Neuronal stem cell (in vitro differentiated cells): ENCODE measurements at regions not wholly inside any gene's neighbourhood (a gene's known extent, or its start where the extent isn't known, plus 50 kb on each side); places are given as distances from the start of the nearest gene placed in this dataset.

Experiments used
- DNase-seq: peaks from one replicate; pipeline ENCODE4 v3.0.0-alpha.2; 2013; ENCODE audit warnings: low spot score
- H2AFZ ChIP-seq: one replicate; pipeline ENCODE4 v1.6.1; 2013; ENCODE audit warnings: mild to moderate bottlenecking, low read length, inconsistent platforms
- H2AK5ac ChIP-seq: 2 replicates; pipeline ENCODE4 v1.6.1; 2013; ENCODE audit warnings: low read depth, mild to moderate bottlenecking, inconsistent platforms, low read length, moderate library complexity, mixed read lengths
- H2BK120ac ChIP-seq: 2 replicates; pipeline ENCODE4 v1.6.1; 2013; ENCODE audit warnings: low read depth, mild to moderate bottlenecking, inconsistent platforms, low read length, moderate library complexity, mixed read lengths
- H2BK12ac ChIP-seq: one replicate; pipeline ENCODE4 v1.6.1; 2013; ENCODE audit warnings: low read length, inconsistent platforms
- H2BK15ac ChIP-seq: 2 replicates; pipeline ENCODE4 v1.6.1; 2013; ENCODE audit warnings: mild to moderate bottlenecking, low read length, inconsistent platforms, mixed read lengths
- H2BK5ac ChIP-seq: one replicate; pipeline ENCODE4 v1.6.1; 2013; ENCODE audit warnings: inconsistent platforms, mild to moderate bottlenecking, low read length, moderate library complexity
- H3K14ac ChIP-seq: one replicate; pipeline ENCODE4 v1.6.1; 2013; ENCODE audit warnings: low read length, inconsistent platforms
- H3K18ac ChIP-seq: 2 replicates; pipeline ENCODE4 v1.6.1; 2013; ENCODE audit warnings: low read length, inconsistent platforms
- H3K23ac ChIP-seq: 2 replicates; pipeline ENCODE4 v1.6.1; 2013; ENCODE audit warnings: low read depth, mild to moderate bottlenecking, mixed read lengths, low read length, inconsistent platforms; ENCODE audit not compliant: poor library complexity
- H3K27ac ChIP-seq: replicated peaks from 3 replicates; pipeline ENCODE4 v1.5.1; 2013; ENCODE audit warnings: low read length, inconsistent platforms
- H3K27me3 ChIP-seq, 3 experiments: 2 replicates each; pipeline ENCODE4 v1.6.1; 2013; ENCODE audit warnings: low read length in 3 of 3, mild to moderate bottlenecking in 2 of 3, inconsistent platforms in 1 of 3, low read depth in 1 of 3, mixed read lengths in 1 of 3, moderate library complexity in 1 of 3; ENCODE audit not compliant: control insufficient read depth in 3 of 3, insufficient read depth in 3 of 3
- H3K36me3 ChIP-seq, 2 donors: replicated peaks in 1 of 2; 2 replicates each; pipeline ENCODE4 v1.6.1; 2013; ENCODE audit warnings: low read length in 2 of 2; ENCODE audit not compliant: control insufficient read depth in 2 of 2, insufficient read depth in 2 of 2
- H3K4ac ChIP-seq: 2 replicates; pipeline ENCODE4 v1.6.1; 2013; ENCODE audit warnings: inconsistent platforms, mild to moderate bottlenecking, low read length, moderate library complexity
- H3K4me1 ChIP-seq, 2 donors: 1 replicate in 1 of 2; 2 replicates in 1 of 2; pipeline ENCODE4 v1.6.1; 2013; ENCODE audit warnings: low read length in 2 of 2, low read depth in 1 of 2; ENCODE audit not compliant: control insufficient read depth in 2 of 2, insufficient read depth in 1 of 2
- H3K4me2 ChIP-seq: one replicate; pipeline ENCODE4 v1.6.1; 2013; ENCODE audit warnings: mild to moderate bottlenecking, low read length, inconsistent platforms; ENCODE audit not compliant: insufficient read depth, poor library complexity, severe bottlenecking
- H3K4me3 ChIP-seq, 2 donors: 2 replicates each; pipeline ENCODE4 v1.5.1; 2013; ENCODE audit warnings: low read length in 2 of 2, mild to moderate bottlenecking in 2 of 2, inconsistent platforms in 1 of 2, moderate library complexity in 1 of 2
- H3K79me1 ChIP-seq: one replicate; pipeline ENCODE4 v1.6.1; 2013; ENCODE audit warnings: low read depth, mild to moderate bottlenecking, inconsistent platforms, low read length, moderate library complexity
- H3K9ac ChIP-seq: one replicate; pipeline ENCODE4 v1.6.1; 2013; ENCODE audit warnings: mild to moderate bottlenecking, low read depth, low read length, inconsistent platforms; ENCODE audit not compliant: poor library complexity
- H3K9me3 ChIP-seq, 2 donors: replicated peaks in 1 of 2; 2 replicates each; pipeline versions ENCODE3 to v1.6.1; 2013; ENCODE audit warnings: low read length in 2 of 2, mild to moderate bottlenecking in 2 of 2, inconsistent platforms in 1 of 2, low read depth in 1 of 2, mixed read lengths in 1 of 2, moderate library complexity in 1 of 2; ENCODE audit not compliant: control insufficient read depth in 2 of 2, insufficient read depth in 1 of 2
- H4K8ac ChIP-seq: one replicate; pipeline ENCODE4 v1.6.1; 2013; ENCODE audit warnings: low read depth, mild to moderate bottlenecking, inconsistent platforms, low read length, moderate library complexity
- H4K91ac ChIP-seq: one replicate; pipeline ENCODE4 v1.6.1; 2013; ENCODE audit warnings: low read length, low read depth, mild to moderate bottlenecking, inconsistent platforms; ENCODE audit not compliant: poor library complexity
- WGBS, 2 donors: extraction: QIAGEN DNeasy Blood & Tissue Kit; methylation state at CpG; one replicate each; pipeline ENCODE4 v1.1.7; 2013; ENCODE audit warnings: missing lambda C conversion rate in 2 of 2, mixed read lengths in 1 of 2; ENCODE audit not compliant: insufficient read length in 2 of 2, insufficient replicate concordance in 1 of 2; ENCODE audit errors: extremely low coverage in 2 of 2; 5-methylcytosine and 5-hydroxymethylcytosine counted together

DNA sequence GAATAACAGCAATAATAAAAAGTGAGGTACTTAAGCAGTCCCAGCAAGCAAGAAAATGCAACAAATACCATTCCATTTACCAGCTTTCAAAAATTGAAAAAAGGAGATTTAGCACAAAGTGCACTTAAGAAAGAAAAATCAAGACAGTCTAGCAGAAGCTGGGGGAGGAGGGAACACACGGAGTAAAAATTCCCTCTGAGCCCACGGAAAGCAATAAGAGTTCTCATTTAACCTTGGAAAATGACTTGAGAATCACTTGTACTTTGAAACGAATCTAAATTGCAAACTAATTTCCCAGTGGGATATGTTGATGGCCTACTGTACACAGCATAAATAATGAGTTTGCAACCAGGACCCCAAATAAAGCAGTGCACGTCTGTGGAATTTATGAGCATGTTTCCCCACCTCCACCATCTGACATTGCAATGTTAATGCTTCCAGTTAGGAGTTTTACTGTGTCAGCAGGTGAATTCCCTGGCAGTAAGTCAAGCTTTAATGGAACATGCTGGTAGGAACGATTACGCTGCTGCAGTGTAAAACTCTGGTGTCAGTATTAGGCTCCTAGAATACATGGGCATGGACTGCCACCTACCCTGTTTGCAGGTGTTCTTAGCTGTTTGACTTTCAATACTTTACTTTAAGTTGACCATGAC, 386.8 kb downstream of the HDGFL1 start:
- no peak overlapping the region for H2BK15ac ChIP-seq
- H3K4ac ChIP-seq, result no peak overlapping the region
- no peaks in the 10 kb centered on the region for H3K4me1 ChIP-seq
- no peak overlapping the region for H2BK5ac ChIP-seq
- H3K79me1 ChIP-seq, result no peaks in the 10 kb centered on the region
- H4K91ac ChIP-seq, result no peak overlapping the region
- no peak overlapping the region for H3K14ac ChIP-seq
- no peak overlapping the region for H2BK12ac ChIP-seq
- no peak overlapping the region for H3K4me3 ChIP-seq
- H3K27ac ChIP-seq, result no peak overlapping the region
- no peaks in the 10 kb centered on the region for H3K36me3 ChIP-seq
- H3K9me3 ChIP-seq, result peaks cover 0 to 5% of the 10 kb centered on the region in 2 donors
- WGBS, 2 donors, result no CpG with 5 or more reads among the region's 6 CpGs
- H4K8ac ChIP-seq, result no peak overlapping the region
- H3K23ac ChIP-seq, result no peak overlapping the region
- H3K9ac ChIP-seq, result no peak overlapping the region
- no peak overlapping the region for H2AK5ac ChIP-seq
- no peak for DNase-seq
- H3K27me3 ChIP-seq, result no peaks in the 10 kb centered on the region
- no peak overlapping the region for H3K18ac ChIP-seq
- no peak overlapping the region for H3K4me2 ChIP-seq
- H2AFZ ChIP-seq, result no peak overlapping the region
- H2BK120ac ChIP-seq, result no peak overlapping the region

DNA sequence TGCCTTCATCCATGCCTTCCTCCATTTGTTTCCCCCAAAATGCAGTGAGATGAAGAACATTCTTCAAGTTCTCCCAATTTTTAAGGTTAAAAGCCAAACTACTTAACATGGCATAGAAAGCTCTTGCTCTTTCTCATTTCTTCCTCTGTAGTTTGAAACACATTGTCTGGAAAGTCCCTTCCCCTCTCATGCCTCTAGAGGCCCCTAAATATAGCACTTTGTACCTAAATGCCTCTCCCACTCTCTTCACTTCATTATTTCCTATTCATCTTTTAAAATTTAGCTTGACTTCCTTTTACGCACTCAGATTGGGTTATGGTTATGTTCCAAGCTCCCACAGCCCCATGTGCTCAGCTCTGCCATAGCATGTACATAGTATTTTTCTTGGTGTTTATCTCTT, 389.3 kb downstream of the HDGFL1 start:
- Histone ChIP-seq H2BK120ac (no peak overlapping the region), H3K4ac (no peak overlapping the region), H3K27me3 (no peaks in the 10 kb centered on the region), H3K23ac (no peak overlapping the region), H3K27ac (no peak overlapping the region), H3K4me3 (no peak overlapping the region), H2BK15ac (no peak overlapping the region), H3K14ac (no peak overlapping the region), H3K18ac (no peak overlapping the region), H3K4me2 (no peak overlapping the region), H3K36me3 (no peaks in the 10 kb centered on the region), H3K4me1 (no peaks in the 10 kb centered on the region), H2BK12ac (no peak overlapping the region), H2AFZ (no peak overlapping the region), H3K9me3 (peaks cover 0 to 5% of the 10 kb centered on the region in 2 donors), H3K79me1 (no peaks in the 10 kb centered on the region), H4K91ac (no peak overlapping the region), H4K8ac (no peak overlapping the region), H3K9ac (no peak overlapping the region), H2AK5ac (no peak overlapping the region), H2BK5ac (no peak overlapping the region)
- no CpG with 5 or more reads among the region's 1 CpG for whole genome bisulfite sequencing, 2 donors
- DNase-seq, result no peak

DNA sequence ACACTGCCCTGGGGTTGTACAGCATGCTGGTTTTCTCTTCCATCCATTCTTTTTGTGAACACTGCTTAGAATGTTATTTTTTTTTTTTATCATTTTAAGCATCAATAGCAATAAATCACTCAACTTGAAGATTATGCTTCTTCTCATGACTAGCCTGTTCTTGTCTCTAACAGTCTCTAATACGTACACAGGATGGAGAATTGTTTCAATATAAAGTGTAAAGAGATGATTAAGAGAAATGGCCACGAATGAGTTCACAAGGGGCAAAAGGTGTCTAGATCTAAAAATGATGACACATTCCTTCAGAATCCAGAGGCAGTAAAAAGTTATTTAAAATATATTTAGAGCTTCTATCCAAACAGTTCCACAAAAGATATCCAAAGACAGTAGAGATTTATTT, 390.2 kb downstream of the HDGFL1 start:
- no peaks in the 10 kb centered on the region for H3K27me3 ChIP-seq
- no CpG with 5 or more reads among the region's 2 CpGs for WGBS, 2 donors
- no peak overlapping the region for H2AK5ac ChIP-seq
- no peak overlapping the region for H3K4me3 ChIP-seq
- H4K91ac ChIP-seq, result no peak overlapping the region
- H3K4me1 ChIP-seq, result no peaks in the 10 kb centered on the region
- no peaks in the 10 kb centered on the region for H3K36me3 ChIP-seq
- peaks cover 0 to 5% of the 10 kb centered on the region in 2 donors for H3K9me3 ChIP-seq
- H3K9ac ChIP-seq, result no peak overlapping the region
- H3K23ac ChIP-seq, result no peak overlapping the region
- no peak overlapping the region for H4K8ac ChIP-seq
- H3K18ac ChIP-seq, result no peak overlapping the region
- H2AFZ ChIP-seq, result no peak overlapping the region
- no peak overlapping the region for H3K27ac ChIP-seq
- no peak for DNase-seq
- no peak overlapping the region for H2BK5ac ChIP-seq
- no peak overlapping the region for H2BK120ac ChIP-seq
- H3K4me2 ChIP-seq, result no peak overlapping the region
- no peaks in the 10 kb centered on the region for H3K79me1 ChIP-seq
- no peak overlapping the region for H3K4ac ChIP-seq
- no peak overlapping the region for H3K14ac ChIP-seq
- H2BK12ac ChIP-seq, result no peak overlapping the region
- no peak overlapping the region for H2BK15ac ChIP-seq

DNA sequence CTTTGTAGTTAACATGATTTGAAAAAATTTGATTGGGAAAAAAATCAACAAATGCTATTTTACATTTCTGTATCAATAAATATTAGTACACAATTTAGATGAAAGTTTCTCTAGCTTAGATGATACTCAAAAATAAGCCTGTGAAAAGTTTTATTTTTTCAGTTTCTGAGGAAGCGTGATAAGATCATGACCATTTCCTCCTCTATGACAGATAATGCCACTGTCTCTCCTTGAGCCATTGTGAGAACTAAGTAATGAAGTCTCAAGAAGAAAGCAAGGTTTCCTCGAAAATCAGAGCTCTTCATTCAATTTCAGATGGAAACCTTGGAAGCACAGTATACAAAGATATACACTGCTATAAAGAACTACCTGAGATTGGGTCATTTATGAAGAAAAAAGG, 395.0 kb downstream of the HDGFL1 start:
- no peak overlapping the region for H2BK12ac ChIP-seq
- H3K27me3 ChIP-seq, result no peaks in the 10 kb centered on the region
- no peak overlapping the region for H3K4ac ChIP-seq
- no peak overlapping the region for H3K23ac ChIP-seq
- H2BK5ac ChIP-seq, result no peak overlapping the region
- no peak overlapping the region for H2BK120ac ChIP-seq
- H3K36me3 ChIP-seq, result no peaks in the 10 kb centered on the region
- H3K18ac ChIP-seq, result no peak overlapping the region
- H2AK5ac ChIP-seq, result no peak overlapping the region
- no peak overlapping the region for H3K4me3 ChIP-seq
- H2AFZ ChIP-seq, result no peak overlapping the region
- H4K8ac ChIP-seq, result no peak overlapping the region
- WGBS, 2 donors, result no CpG with 5 or more reads among the region's 2 CpGs
- H3K9me3 ChIP-seq, result peaks cover 0 to 5% of the 10 kb centered on the region in 2 donors
- H3K9ac ChIP-seq, result no peak overlapping the region
- H3K4me1 ChIP-seq, result no peaks in the 10 kb centered on the region
- no peak overlapping the region for H3K27ac ChIP-seq
- no peak for DNase-seq
- H3K79me1 ChIP-seq, result no peaks in the 10 kb centered on the region
- no peak overlapping the region for H4K91ac ChIP-seq
- no peak overlapping the region for H3K4me2 ChIP-seq
- H3K14ac ChIP-seq, result no peak overlapping the region
- H2BK15ac ChIP-seq, result no peak overlapping the region
